ENCODE measurements at regions not wholly inside any gene's neighbourhood (a gene's known extent, or its start where the extent isn't known, plus 50 kb on each side); places are given as distances from the start of the nearest gene placed in this dataset.

- no peak for TF ChIP-seq RAD21 (IDR thresholded peaks at IDR 0.05; ENCODE audit: low read depth)
- no peak for TF ChIP-seq YY1 (IDR thresholded peaks at IDR 0.05; ENCODE audit: low read depth)
- TF ChIP-seq ZBTB7A (IDR thresholded peaks at IDR 0.05; ENCODE audit: low read depth): no peak
- TF ChIP-seq MAX (IDR thresholded peaks at IDR 0.05): no peak
- no peak for TF ChIP-seq EP300 (IDR thresholded peaks at IDR 0.05; ENCODE audit: borderline replicate concordance)
- TF ChIP-seq TAF1 (IDR thresholded peaks at IDR 0.05; ENCODE audit: low read depth): no peak
- TF ChIP-seq CREB1 (IDR thresholded peaks at IDR 0.05; ENCODE audit: low read depth): no peak
- TF ChIP-seq NFIC (IDR thresholded peaks at IDR 0.05): no peak
These were observed 61.7 kb downstream of the ZFP36L2 start for GRCh38 chr2:43164686-43165085.

Measured in Ishikawa (cell line).